ENCODE measurements at regions not wholly inside any gene's neighbourhood (a gene's known extent, or its start where the extent isn't known, plus 50 kb on each side); places are given as distances from the start of the nearest gene placed in this dataset.

- TF ChIP-seq REST (IDR thresholded peaks at IDR 0.05; ENCODE audit: insufficient read depth in 1 of 2, low read depth in 2 of 2, low read length in 1 of 2) (no peak), SIN3A (IDR thresholded peaks at IDR 0.05; ENCODE audit: borderline replicate concordance, insufficient read depth, low read depth, low read length) (no peak), CTCF (IDR thresholded peaks at IDR 0.05) (no peak), TCF7L2 (IDR thresholded peaks at IDR 0.05; ENCODE audit: low read depth, low read length) (no peak), POLR2AphosphoS5 (IDR thresholded peaks at IDR 0.05; ENCODE audit: low read depth, low read length) (no peak)
- intact Hi-C loops (cut with micrococcal nuclease; ENCODE audit: unreplicated experiment) = no loop called here
- ChIA-PET POLR2A (no interaction called here), CTCF (no interaction called here)
- Histone ChIP-seq H3K36me3 (ENCODE audit: control insufficient read depth, insufficient read depth, low read length) (no peaks in the 10 kb centered on the region), H3K27me3 (ENCODE audit: control insufficient read depth, insufficient read depth, low read length) (peaks cover 16% of the 10 kb centered on the region), H3K4me1 (ENCODE audit: control insufficient read depth, insufficient read depth, low read length) (no peaks in the 10 kb centered on the region), H3K9me3 (ENCODE audit: control insufficient read depth, insufficient read depth, low read depth, low read length) (no peaks in the 10 kb centered on the region), H3K4me3 (ENCODE audit: low read depth in 2 of 2, low read length in 2 of 2) (no peak overlapping the region), H3K27ac (ENCODE audit: low read length) (no peak overlapping the region)
- in situ Hi-C loops (cut with HindIII; ENCODE audit: low pct_unique_long_range_greater_than_20kb, low sequenced_read_pairs) = no loop called here
- DNase-seq (ENCODE audit: low read depth, low spot score) (no peak), ATAC-seq (peak; percentile 62)
- BruUV-seq (replicated peaks) = no TSS peak
These were observed 573.6 kb downstream of the BUD13 start for GRCh38 chr11:116199182-116199581.

- Histone ChIP-seq H3K4me3 (ENCODE audit: low read depth in 2 of 2, low read length in 2 of 2) (no peak overlapping the region; a peak in 1 of 4 replicates), H3K27me3 (ENCODE audit: control insufficient read depth, insufficient read depth, low read length) (peaks cover 29% of the 10 kb centered on the region), H3K36me3 (ENCODE audit: control insufficient read depth, insufficient read depth, low read length) (no peaks in the 10 kb centered on the region), H3K9me3 (ENCODE audit: control insufficient read depth, insufficient read depth, low read depth, low read length) (no peaks in the 10 kb centered on the region), H3K27ac (ENCODE audit: low read length) (no peak overlapping the region), H3K4me1 (ENCODE audit: control insufficient read depth, insufficient read depth, low read length) (no peaks in the 10 kb centered on the region)
- intact Hi-C loops (cut with micrococcal nuclease; ENCODE audit: unreplicated experiment) = no loop called here
- no TSS peak for BruUV-seq (replicated peaks)
- POLR2A ChIA-PET = no interaction called here
- DNase-seq (ENCODE audit: low read depth, low spot score) (no peak), ATAC-seq (no peak)
- in situ Hi-C loops (cut with HindIII; ENCODE audit: low pct_unique_long_range_greater_than_20kb, low sequenced_read_pairs) = no loop called here
- TF ChIP-seq CTCF (IDR thresholded peaks at IDR 0.05) = no peak
- no peak for TF ChIP-seq SIN3A (IDR thresholded peaks at IDR 0.05; ENCODE audit: borderline replicate concordance, insufficient read depth, low read depth, low read length)
- no peak for TF ChIP-seq POLR2AphosphoS5 (IDR thresholded peaks at IDR 0.05; ENCODE audit: low read depth, low read length)
- no peak for TF ChIP-seq REST (IDR thresholded peaks at IDR 0.05; ENCODE audit: insufficient read depth in 1 of 2, low read depth in 2 of 2, low read length in 1 of 2)
- CTCF ChIA-PET = no interaction called here
These were observed 578.5 kb downstream of the BUD13 start for GRCh38 chr11:116194156-116194904.
